Bronchial epithelial cell (primary cell): ENCODE measurements at regions not wholly inside any gene's neighbourhood (a gene's known extent, or its start where the extent isn't known, plus 50 kb on each side); places are given as distances from the start of the nearest gene placed in this dataset.
"Not testable (repeated sequence)": the region's sequence is repeated elsewhere in the genome, so short reads cannot be mapped to it uniquely, and the experiment has no call there.

Source experiments
- DNase-seq: peaks from one replicate; pipeline ENCODE4 v3.0.0-alpha.2; 2010; ENCODE audit warnings: low read depth
- FAIRE-seq: peaks from 2 replicates; lab custom pipeline; 2011; peaks lifted over from hg19 to GRCh38; lab: Jason Lieb, UNC
- H3K27me3 ChIP-seq: 2 replicates; pipeline ENCODE4 v1.5.1; 2011; ENCODE audit warnings: low read length; ENCODE audit not compliant: control insufficient read depth, insufficient read depth
- H3K36me3 ChIP-seq: 2 replicates; pipeline ENCODE4 v1.5.1; 2011; ENCODE audit warnings: low read length; ENCODE audit not compliant: control insufficient read depth, insufficient read depth
- H3K4me3 ChIP-seq: 2 replicates; pipeline ENCODE4 v1.5.1; 2011; ENCODE audit warnings: mild to moderate bottlenecking, low read depth, low read length, control low read depth
- TF ChIP-seq, protein P1 (sequence below): IDR thresholded peaks from 2 replicates; pipeline ENCODE4 v1.5.1; 2011; ENCODE audit warnings: mild to moderate bottlenecking, moderate library complexity, low read length, control low read depth, inconsistent platforms; ENCODE audit not compliant: insufficient read depth, severe bottlenecking

GRCh38 chr17:72571813-72572396, 451.1 kb downstream of the SOX9 start:
- peaks cover 9% of the 10 kb centered on the region for H3K36me3 ChIP-seq
- TF ChIP-seq, protein P1, sequence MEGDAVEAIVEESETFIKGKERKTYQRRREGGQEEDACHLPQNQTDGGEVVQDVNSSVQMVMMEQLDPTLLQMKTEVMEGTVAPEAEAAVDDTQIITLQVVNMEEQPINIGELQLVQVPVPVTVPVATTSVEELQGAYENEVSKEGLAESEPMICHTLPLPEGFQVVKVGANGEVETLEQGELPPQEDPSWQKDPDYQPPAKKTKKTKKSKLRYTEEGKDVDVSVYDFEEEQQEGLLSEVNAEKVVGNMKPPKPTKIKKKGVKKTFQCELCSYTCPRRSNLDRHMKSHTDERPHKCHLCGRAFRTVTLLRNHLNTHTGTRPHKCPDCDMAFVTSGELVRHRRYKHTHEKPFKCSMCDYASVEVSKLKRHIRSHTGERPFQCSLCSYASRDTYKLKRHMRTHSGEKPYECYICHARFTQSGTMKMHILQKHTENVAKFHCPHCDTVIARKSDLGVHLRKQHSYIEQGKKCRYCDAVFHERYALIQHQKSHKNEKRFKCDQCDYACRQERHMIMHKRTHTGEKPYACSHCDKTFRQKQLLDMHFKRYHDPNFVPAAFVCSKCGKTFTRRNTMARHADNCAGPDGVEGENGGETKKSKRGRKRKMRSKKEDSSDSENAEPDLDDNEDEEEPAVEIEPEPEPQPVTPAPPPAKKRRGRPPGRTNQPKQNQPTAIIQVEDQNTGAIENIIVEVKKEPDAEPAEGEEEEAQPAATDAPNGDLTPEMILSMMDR: no peak
- DNase-seq: no peak
- FAIRE-seq: no peak
- H3K27me3 ChIP-seq: no peaks in the 10 kb centered on the region
- H3K4me3 ChIP-seq: no peak overlapping the region

- no peaks in the 10 kb centered on the region for H3K27me3 ChIP-seq
- H3K4me3 ChIP-seq: no peak overlapping the region
- TF ChIP-seq, protein P1: no peak
- no peak for FAIRE-seq
- peaks cover 10% of the 10 kb centered on the region for H3K36me3 ChIP-seq
- DNase-seq: no peak
These were observed 452.0 kb downstream of the SOX9 start for GRCh38 chr17:72572604-72573491.

GRCh38 chr17:72573492-72573801, 452.6 kb downstream of the SOX9 start:
- not testable (repeated sequence) for H3K4me3 ChIP-seq, H3K27me3 ChIP-seq, DNase-seq, FAIRE-seq
- H3K36me3 ChIP-seq: peaks cover 11% of the 10 kb centered on the region

- no peak for FAIRE-seq
- TF ChIP-seq, protein P1: no peak
- Histone ChIP-seq H3K27me3 (no peaks in the 10 kb centered on the region), H3K4me3 (no peak overlapping the region), H3K36me3 (peaks cover 11% of the 10 kb centered on the region)
- DNase-seq: no peak
These were observed 454.1 kb downstream of the SOX9 start for GRCh38 chr17:72574675-72575510.

DNA sequence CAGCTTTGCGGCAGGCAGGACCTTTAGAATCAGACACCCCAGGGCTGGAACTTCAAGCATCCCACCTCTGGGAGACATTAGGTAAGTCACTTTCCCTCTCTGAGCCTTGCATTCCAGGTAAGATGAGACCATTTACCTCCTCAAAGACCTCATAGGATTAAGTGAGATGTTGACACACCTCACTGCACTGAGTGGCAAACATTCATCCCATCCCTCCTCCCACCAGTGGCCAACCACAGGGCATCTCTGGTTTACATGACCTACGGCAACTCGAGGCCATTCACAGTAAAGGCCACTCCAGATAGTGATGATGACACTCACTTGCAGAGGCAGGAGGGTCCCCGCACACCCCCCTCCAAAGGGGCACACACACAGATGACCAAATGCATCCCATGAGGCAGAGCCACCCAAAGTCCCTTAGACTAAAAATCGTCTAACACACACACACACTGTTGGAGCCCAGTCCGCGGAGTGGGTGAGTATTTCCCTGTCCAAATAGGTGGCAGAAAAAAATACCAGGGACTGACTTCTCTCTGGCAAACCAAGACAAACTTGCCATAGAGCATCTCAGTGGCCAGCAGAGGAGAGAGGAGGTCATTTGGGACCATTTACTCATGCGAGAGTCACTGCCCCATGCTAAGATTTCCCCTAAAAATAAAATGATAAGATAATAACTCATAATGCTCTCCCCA, 454.9 kb downstream of the SOX9 start:
- DNase-seq (no peak), FAIRE-seq (no peak)
- TF ChIP-seq, protein P1: no peak
- H3K27me3 ChIP-seq: no peaks in the 10 kb centered on the region
- peaks cover 11% of the 10 kb centered on the region for H3K36me3 ChIP-seq
- H3K4me3 ChIP-seq: no peak overlapping the region
